GM21515 (cell line): ENCODE measurements at regions not wholly inside any gene's neighbourhood (a gene's known extent, or its start where the extent isn't known, plus 50 kb on each side); places are given as distances from the start of the nearest gene placed in this dataset.
"Not testable (repeated sequence)": the region's sequence is repeated elsewhere in the genome, so short reads cannot be mapped to it uniquely, and the experiment has no call there.

ENCODE experiments used
- ATAC-seq: cut with Tn5 transposase; IDR thresholded peaks from one replicate; pipeline ENCODE4 v1.9.1; 2021; ENCODE audit not compliant: unreplicated experiment

DNA sequence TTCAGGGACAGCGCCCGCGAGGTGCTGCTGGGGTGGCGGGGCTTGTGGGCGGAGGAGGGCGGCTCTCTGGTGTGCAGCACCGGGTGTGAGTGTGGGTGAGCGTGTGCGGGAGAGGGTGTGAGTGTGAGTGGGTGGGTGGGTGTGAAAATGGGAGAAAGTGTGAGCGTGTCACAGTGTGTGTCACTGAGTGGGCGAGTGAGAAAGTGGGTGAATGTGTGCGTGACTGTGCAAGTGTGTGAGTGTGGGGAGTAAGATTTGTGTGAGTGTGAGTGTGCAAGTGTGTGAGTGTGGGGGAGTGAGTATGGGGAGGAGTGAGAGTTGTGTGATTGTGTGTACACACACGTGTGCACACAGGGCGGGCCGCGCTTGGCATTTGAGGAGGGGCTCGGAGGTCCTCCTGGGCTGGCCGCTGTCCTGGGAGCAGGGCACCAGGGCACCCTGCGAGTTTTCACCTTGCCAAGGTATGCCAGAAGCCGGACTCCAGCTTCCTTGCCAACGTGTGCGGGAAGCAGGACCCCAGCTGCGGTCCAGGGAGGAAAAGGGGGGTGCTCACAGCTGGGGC, 63.1 kb upstream of the DPP6 start:
- not testable (repeated sequence) for ATAC-seq

DNA sequence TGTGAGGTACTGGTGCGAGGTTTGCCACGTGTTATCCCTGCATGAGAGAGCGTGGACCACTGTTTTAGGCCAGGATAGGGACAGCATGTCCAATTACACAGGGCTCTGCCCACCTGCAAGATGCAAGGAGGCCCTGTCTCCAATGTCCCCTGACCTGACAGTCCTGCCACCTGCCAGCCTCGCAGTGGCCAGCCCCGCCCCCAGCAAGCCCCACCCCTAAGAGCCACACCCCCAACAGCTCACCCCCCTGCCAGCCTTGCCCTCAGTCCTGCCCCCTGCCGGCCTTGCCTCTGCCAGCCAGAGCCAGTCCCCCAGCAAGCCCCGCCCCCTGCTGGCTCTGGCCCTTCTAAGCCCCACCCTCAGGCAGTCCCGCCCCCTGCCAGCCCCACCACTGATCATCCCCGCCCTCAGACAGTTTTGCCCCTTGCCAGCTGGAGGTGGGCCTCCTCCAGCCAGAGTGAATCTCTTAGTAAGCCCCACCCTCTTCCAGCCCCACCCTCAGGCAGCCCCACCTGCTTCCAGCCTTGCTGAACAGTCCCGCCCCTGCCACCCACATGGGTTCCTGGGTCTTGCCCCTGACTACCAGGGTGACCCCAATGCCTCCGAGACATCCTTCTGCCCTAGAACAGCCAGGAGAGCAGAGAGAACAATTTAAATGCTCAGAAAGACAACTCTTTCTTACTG, 62.3 kb upstream of the DPP6 start:
- ATAC-seq: not testable (repeated sequence)

DNA sequence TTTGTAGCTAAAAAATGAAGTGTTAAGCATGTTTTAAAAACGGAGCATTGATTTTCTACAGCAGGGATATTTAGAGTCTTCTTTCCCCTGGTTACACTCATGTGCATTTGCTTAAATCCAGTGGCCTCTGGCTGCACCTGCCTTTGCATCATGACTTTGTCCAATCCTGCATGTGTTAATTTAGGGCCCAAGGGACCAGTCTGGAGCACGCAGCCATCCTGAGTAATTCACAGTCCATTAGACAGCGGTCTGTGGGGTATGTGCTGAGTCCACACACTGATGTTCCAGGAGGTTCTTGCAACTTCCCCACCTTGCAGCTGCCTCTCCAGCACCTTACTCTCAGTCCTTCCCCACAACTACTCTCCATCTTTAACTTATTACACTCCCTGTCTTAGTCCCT, 60.7 kb upstream of the DPP6 start:
- ATAC-seq: not testable (repeated sequence)

DNA sequence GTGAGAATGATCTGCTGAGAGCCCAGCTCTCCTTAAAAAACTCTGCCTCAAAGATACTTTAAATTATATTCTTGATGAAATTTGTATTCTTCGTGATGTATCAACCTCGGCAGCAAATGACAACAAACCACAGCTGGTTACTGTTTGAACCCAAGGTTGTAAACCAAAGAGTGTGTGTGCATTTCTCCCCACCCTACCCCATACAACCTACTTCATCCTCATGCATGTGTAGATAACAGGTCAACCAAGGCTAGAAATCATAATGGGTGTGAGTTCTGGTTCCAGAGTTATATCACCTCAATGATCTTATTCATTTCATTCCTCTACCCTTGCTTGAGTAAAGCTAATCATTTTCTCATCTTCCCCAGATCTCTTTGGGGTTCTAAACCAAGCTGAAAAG, 58.8 kb upstream of the DPP6 start:
- ATAC-seq: not testable (repeated sequence)

DNA sequence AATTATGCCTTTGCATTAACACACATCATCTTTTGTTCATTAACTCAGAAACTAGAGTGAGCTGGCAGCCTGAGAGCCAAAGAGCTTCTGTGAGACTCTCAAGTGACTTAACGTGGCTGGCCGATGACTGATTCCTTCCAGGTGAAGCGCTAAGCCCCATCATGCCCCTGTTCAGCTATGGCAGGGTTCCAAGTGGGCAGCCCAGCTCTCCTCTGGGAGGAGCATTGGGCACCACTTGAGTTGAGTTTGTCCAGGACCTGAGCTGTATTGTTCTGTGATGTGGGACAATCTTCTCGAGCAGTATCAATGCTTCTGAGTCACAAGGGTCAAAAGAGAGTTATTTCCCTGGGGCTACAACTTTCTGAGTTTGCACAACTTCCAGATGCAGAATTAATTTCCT, 53.3 kb upstream of the DPP6 start:
- ATAC-seq: not testable (repeated sequence)
